ENCODE measurements at regions not wholly inside any gene's neighbourhood (a gene's known extent, or its start where the extent isn't known, plus 50 kb on each side); places are given as distances from the start of the nearest gene placed in this dataset.
A peak's percentile ranks its signal among the peaks of the same experiment; 100 is the strongest.

GRCh38 chr15:47439146-47440111 lies 277.9 kb upstream of the SEMA6D start:
- no peak for DNase-seq

GRCh38 chr15:47442371-47442770 lies 274.9 kb upstream of the SEMA6D start:
- DNase-seq: no peak

GRCh38 chr15:47443839-47444238 lies 273.5 kb upstream of the SEMA6D start:
- no peak for DNase-seq

GRCh38 chr15:47445723-47446392 lies 271.4 kb upstream of the SEMA6D start:
- DNase-seq: no peak

GRCh38 chr15:47460795-47461573 lies 256.3 kb upstream of the SEMA6D start:
- no peak for DNase-seq

- no peak for DNase-seq
These were observed 255.6 kb upstream of the SEMA6D start for GRCh38 chr15:47461652-47462141.

- DNase-seq: peak; percentile 53
These were observed 250.9 kb upstream of the SEMA6D start for GRCh38 chr15:47466357-47466756.

GRCh38 chr15:47470983-47471382 lies 246.3 kb upstream of the SEMA6D start:
- no peak for DNase-seq

- DNase-seq: no peak
These were observed 244.1 kb upstream of the SEMA6D start for GRCh38 chr15:47473106-47473725.

- DNase-seq: no peak
These were observed 243.5 kb upstream of the SEMA6D start for GRCh38 chr15:47473832-47474231.

- DNase-seq: no peak
These were observed 242.0 kb upstream of the SEMA6D start for GRCh38 chr15:47475336-47475735.

GRCh38 chr15:47477341-47477740 lies 240.0 kb upstream of the SEMA6D start:
- no peak for DNase-seq

GRCh38 chr15:47484059-47484458 lies 233.2 kb upstream of the SEMA6D start:
- DNase-seq: no peak

GRCh38 chr15:47484997-47485396 lies 232.3 kb upstream of the SEMA6D start:
- DNase-seq: no peak

- no peak for DNase-seq
These were observed 231.9 kb upstream of the SEMA6D start for GRCh38 chr15:47485419-47485818.

- DNase-seq: no peak
These were observed 231.3 kb upstream of the SEMA6D start for GRCh38 chr15:47486040-47486439.

- no peak for DNase-seq
These were observed 225.1 kb upstream of the SEMA6D start for GRCh38 chr15:47492195-47492594.

- no peak for DNase-seq
These were observed 223.7 kb upstream of the SEMA6D start for GRCh38 chr15:47493357-47494247.

- DNase-seq: no peak
These were observed 220.7 kb upstream of the SEMA6D start for GRCh38 chr15:47496343-47497185.

GRCh38 chr15:47500842-47501241 lies 216.5 kb upstream of the SEMA6D start:
- no peak for DNase-seq

GRCh38 chr15:47502041-47502440 lies 215.3 kb upstream of the SEMA6D start:
- no peak for DNase-seq

Data from NCI-H748 treated with DMSO at 0.1 percent for 48 hours (cell line).